HepG2 (cell line): ENCODE measurements at regions not wholly inside any gene's neighbourhood (a gene's known extent, or its start where the extent isn't known, plus 50 kb on each side); places are given as distances from the start of the nearest gene placed in this dataset.

Experiments used
- ATAC-seq: fragments of 200-7000 bp; cut with Tn5 transposase; 3 replicates; pipeline ENCODE4 v1.9.1; 2020; ENCODE audit warnings: mild to moderate bottlenecking, moderate library complexity
- BruUV-seq: library from RNA; stranded (reverse); fragments of 400-500 nt; replicated peaks from 2 replicates; lab custom pipeline; 2021; lab: Mats Ljungman, UMichigan
- CTCF ChIA-PET: fragments of 300-600 bp; formaldehyde crosslinking; extraction: SDS; loops from one replicate; lab custom pipeline; 2021; ENCODE audit warnings: low total read pairs, inconsistent platforms, low intra/inter-chr PET ratio; lab: Yijun Ruan, JAX
- POLR2A ChIA-PET: fragments of 350-600 bp; sonication (Branson Sonifier 250); formaldehyde crosslinking; loops from one replicate; lab custom pipeline; 2020; ENCODE audit warnings: antibody characterized with exemption, inconsistent platforms; lab: Yijun Ruan, JAX
- DNase-seq: peaks from one replicate; pipeline ENCODE4 v3.0.0-alpha.2; 2015; ENCODE audit warnings: low spot score
- FAIRE-seq: peaks from 3 replicates; lab custom pipeline; 2011; peaks lifted over from hg19 to GRCh38; lab: Jason Lieb, UNC
- H2AFZ ChIP-seq: one replicate; pipeline ENCODE4 v1.6.1; 2011; ENCODE audit warnings: low read length, inconsistent platforms
- H3K27ac ChIP-seq: fragments of 300-600 bp; 3 replicates; pipeline ENCODE4 v1.8.0; 2011; ENCODE audit warnings: mixed run types, mild to moderate bottlenecking, mixed read lengths, low read length, inconsistent platforms; ENCODE audit not compliant: insufficient read depth; ENCODE audit errors: extremely low read length
- H3K27me3 ChIP-seq, 2 experiments: fragments of 200-600 bp in 1 of 2; 2 replicates in 1 of 2; 3 replicates in 1 of 2; pipeline versions ENCODE4 v1.6.0 to v1.8.0; 2011; ENCODE audit warnings: low read length in 2 of 2, mild to moderate bottlenecking in 2 of 2, moderate library complexity in 2 of 2, inconsistent platforms in 1 of 2; ENCODE audit not compliant: insufficient read depth in 2 of 2, control insufficient read depth in 1 of 2
- H3K36me3 ChIP-seq, 2 experiments: fragments of 200-600 bp in 1 of 2; replicated peaks in 1 of 2; 2 replicates in 1 of 2; 3 replicates in 1 of 2; pipeline versions ENCODE4 v1.5.1 to v1.8.0; 2011; ENCODE audit warnings: low read length in 2 of 2, inconsistent platforms in 1 of 2; ENCODE audit not compliant: insufficient read depth in 2 of 2, control insufficient read depth in 1 of 2
- H3K4me1 ChIP-seq: 2 replicates; pipeline ENCODE4 v1.5.1; 2012; ENCODE audit warnings: low read length, inconsistent platforms; ENCODE audit not compliant: insufficient read depth
- H3K4me2 ChIP-seq: 2 replicates; pipeline ENCODE4 v1.6.0; 2011; ENCODE audit warnings: low read depth, low read length, inconsistent platforms
- H3K4me3 ChIP-seq, 3 experiments: fragments of 200-600 bp in 1 of 3; sonication (generic), shearing (Covaris generic) in 1 of 3; replicated peaks in 1 of 3; 2 replicates each; pipeline ENCODE4 v1.5.1; 2011 to 2016; ENCODE audit warnings: low read length in 3 of 3, inconsistent platforms in 2 of 3, low read depth in 2 of 3, mild to moderate bottlenecking in 2 of 3, control low read depth in 1 of 3, mixed read lengths in 1 of 3; ENCODE audit not compliant: insufficient read depth in 1 of 3
- H3K79me2 ChIP-seq: one replicate; pipeline ENCODE4 v1.6.1; 2011; ENCODE audit warnings: low read length, inconsistent platforms; ENCODE audit not compliant: insufficient read depth
- H3K9ac ChIP-seq: 2 replicates; pipeline ENCODE4 v1.6.0; 2011; ENCODE audit warnings: mild to moderate bottlenecking, low read depth, low read length, inconsistent platforms; ENCODE audit not compliant: insufficient read depth
- H3K9me3 ChIP-seq: 2 replicates; pipeline ENCODE4 v1.5.1; 2012; ENCODE audit warnings: mild to moderate bottlenecking, low read length
- H4K20me1 ChIP-seq: 2 replicates; pipeline ENCODE4 v1.6.0; 2011; ENCODE audit warnings: inconsistent platforms, mild to moderate bottlenecking, low read length, moderate library complexity; ENCODE audit not compliant: insufficient read depth
- AKNA ChIP-seq: sonication (generic); formaldehyde crosslinking; IDR thresholded peaks from 2 replicates; pipeline ENCODE4 v1.4.0; 2020; ENCODE audit warnings: missing genetic modification reagents, borderline replicate concordance
- DMAP1 ChIP-seq: IDR thresholded peaks from 2 replicates; pipeline ENCODE4 v1.6.1; 2016
- EEA1 ChIP-seq: sonication (generic); formaldehyde crosslinking; IDR thresholded peaks from 2 replicates; pipeline ENCODE4 v1.5.1; 2020; ENCODE audit warnings: mild to moderate bottlenecking, missing genetic modification reagents, borderline replicate concordance
- IRF2 ChIP-seq: IDR thresholded peaks from 2 replicates; pipeline ENCODE4 v1.6.1; 2018; ENCODE audit warnings: missing genetic modification reagents, missing compliant biosample characterization
- ISL2 ChIP-seq: sonication (generic); formaldehyde crosslinking; IDR thresholded peaks from 2 replicates; pipeline ENCODE4 v1.5.0; 2020; ENCODE audit warnings: missing genetic modification reagents
- PTBP1 ChIP-seq: fragments of 200-400 bp; formaldehyde crosslinking; IDR thresholded peaks from 2 replicates; pipeline ENCODE4 v1.6.1; 2018; ENCODE audit warnings: low read length, low read depth; ENCODE audit not compliant: poor library complexity, severe bottlenecking
- ZNF251 ChIP-seq: sonication (generic); formaldehyde crosslinking; IDR thresholded peaks from 2 replicates; pipeline ENCODE4 v1.9.0; 2021; ENCODE audit warnings: mild to moderate bottlenecking, missing genetic modification reagents
- ZNF530 ChIP-seq: sonication (generic); formaldehyde crosslinking; IDR thresholded peaks from 2 replicates; pipeline ENCODE4 v1.5.0; 2020; ENCODE audit warnings: low read depth, mild to moderate bottlenecking, missing genetic modification reagents
- ZNF562 ChIP-seq: sonication (generic); formaldehyde crosslinking; IDR thresholded peaks from 2 replicates; pipeline ENCODE4 v1.8.0; 2022; ENCODE audit warnings: missing genetic modification reagents, borderline replicate concordance
- ZNF788 ChIP-seq: sonication (generic); formaldehyde crosslinking; IDR thresholded peaks from 2 replicates; pipeline ENCODE4 v1.5.0; 2020; ENCODE audit warnings: mild to moderate bottlenecking, missing genetic modification reagents, borderline replicate concordance
- in situ Hi-C: cut with HindIII; loops from 2 replicates; pipeline ENCODE4 v1.10.0; 2017; ENCODE audit warnings: low pct_unique_long_range_greater_than_20kb; ENCODE audit not compliant: extremely low pct_ligation_motif_present
- intact Hi-C: fragments of 100-400 bp; cut with micrococcal nuclease; formaldehyde crosslinking; loops from one replicate; pipeline ENCODE4 v1.10.0; 2022; ENCODE audit not compliant: unreplicated experiment
- TF ChIP-seq, protein P1 (sequence below): sonication (generic); formaldehyde crosslinking; IDR thresholded peaks from 2 replicates; pipeline ENCODE4 v1.8.1; 2023; ENCODE audit warnings: mild to moderate bottlenecking, missing genetic modification reagents

DNA sequence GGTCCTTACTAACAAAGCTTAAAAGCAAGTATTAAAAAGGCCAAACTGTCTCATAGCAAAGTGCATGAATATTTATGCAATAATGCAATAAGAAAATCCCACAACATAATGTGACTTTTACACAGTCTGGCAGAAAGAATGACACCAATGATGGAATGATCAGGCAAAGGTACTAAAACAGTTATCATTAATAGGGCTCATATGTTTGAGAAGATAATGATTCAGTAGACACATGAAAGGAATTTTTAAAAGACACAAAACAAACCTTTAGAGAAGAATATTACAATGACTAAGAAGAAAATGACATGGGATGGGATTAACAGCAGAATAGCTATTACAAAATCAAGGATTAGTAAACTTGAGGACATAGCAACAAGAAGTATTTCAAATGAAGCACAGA, 1411.2 kb upstream of the TMEM132C start:
- no peaks in the 10 kb centered on the region for H4K20me1 ChIP-seq
- no TSS peak for BruUV-seq

More for the DNA sequence above, 1411.2 kb upstream of the TMEM132C start:
- intact Hi-C loops: no loop called here
- no peak for TF ChIP-seq EEA1
- no peak for TF ChIP-seq AKNA (CRISPR knock-in tag)
- TF ChIP-seq, protein P1, sequence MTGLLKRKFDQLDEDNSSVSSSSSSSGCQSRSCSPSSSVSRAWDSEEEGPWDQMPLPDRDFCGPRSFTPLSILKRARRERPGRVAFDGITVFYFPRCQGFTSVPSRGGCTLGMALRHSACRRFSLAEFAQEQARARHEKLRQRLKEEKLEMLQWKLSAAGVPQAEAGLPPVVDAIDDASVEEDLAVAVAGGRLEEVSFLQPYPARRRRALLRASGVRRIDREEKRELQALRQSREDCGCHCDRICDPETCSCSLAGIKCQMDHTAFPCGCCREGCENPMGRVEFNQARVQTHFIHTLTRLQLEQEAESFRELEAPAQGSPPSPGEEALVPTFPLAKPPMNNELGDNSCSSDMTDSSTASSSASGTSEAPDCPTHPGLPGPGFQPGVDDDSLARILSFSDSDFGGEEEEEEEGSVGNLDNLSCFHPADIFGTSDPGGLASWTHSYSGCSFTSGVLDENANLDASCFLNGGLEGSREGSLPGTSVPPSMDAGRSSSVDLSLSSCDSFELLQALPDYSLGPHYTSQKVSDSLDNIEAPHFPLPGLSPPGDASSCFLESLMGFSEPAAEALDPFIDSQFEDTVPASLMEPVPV (CRISPR knock-in tag): no peak
- no peak for TF ChIP-seq ZNF251 (CRISPR knock-in tag)
- no peak for TF ChIP-seq ISL2 (CRISPR knock-in tag)
- TF ChIP-seq PTBP1: no peak
- TF ChIP-seq ZNF562 (CRISPR knock-in tag): no peak
- TF ChIP-seq ZNF530 (CRISPR knock-in tag): no peak
- TF ChIP-seq ZNF788 (CRISPR knock-in tag): no peak
- no peak for TF ChIP-seq DMAP1 (CRISPR knock-in tag)
- no peak for TF ChIP-seq IRF2 (CRISPR knock-in tag)
- TF ChIP-seq, all 625 proteins: peak for 0
- no peak for ATAC-seq
- H3K36me3 ChIP-seq: no peaks in the 10 kb centered on the region
- no peaks in the 10 kb centered on the region for H3K4me1 ChIP-seq
- no peak overlapping the region for H3K9ac ChIP-seq
- no peak overlapping the region for H3K4me3 ChIP-seq
- no peak for DNase-seq
- H3K27me3 ChIP-seq: no peaks in the 10 kb centered on the region
- no peak overlapping the region for H2AFZ ChIP-seq
- FAIRE-seq: no peak
- in situ Hi-C loops: no loop called here
- H3K79me2 ChIP-seq: no peaks in the 10 kb centered on the region
- peaks cover 94% of the 10 kb centered on the region for H3K9me3 ChIP-seq
- CTCF ChIA-PET: no interaction called here
- H3K27ac ChIP-seq: no peak overlapping the region
- POLR2A ChIA-PET: no interaction called here
- no peak overlapping the region for H3K4me2 ChIP-seq
